H9 (cell line): ENCODE measurements at regions not wholly inside any gene's neighbourhood (a gene's known extent, or its start where the extent isn't known, plus 50 kb on each side); places are given as distances from the start of the nearest gene placed in this dataset.

ENCODE experiments used
- DNase-seq: peaks from one replicate; pipeline ENCODE4 v3.0.0-alpha.2; 2017
- H2AFZ ChIP-seq: one replicate; pipeline ENCODE4 v1.6.1; 2013; ENCODE audit warnings: mild to moderate bottlenecking, low read length, control low read depth, moderate library complexity
- H2AK5ac ChIP-seq: 2 replicates; pipeline ENCODE4 v1.6.1; 2013; ENCODE audit warnings: low read length, control low read depth, mixed read lengths; ENCODE audit not compliant: insufficient read length
- H2BK120ac ChIP-seq: one replicate; pipeline ENCODE4 v1.6.1; 2013; ENCODE audit warnings: low read depth, mild to moderate bottlenecking, low read length, control low read depth, inconsistent platforms; ENCODE audit not compliant: poor library complexity, severe bottlenecking
- H2BK12ac ChIP-seq: 2 replicates; pipeline ENCODE4 v1.6.1; 2013; ENCODE audit warnings: low read length, control low read depth, mixed read lengths, low read depth; ENCODE audit not compliant: insufficient read length
- H2BK15ac ChIP-seq: 2 replicates; pipeline ENCODE4 v1.6.1; 2013; ENCODE audit warnings: low read depth, low read length, control low read depth
- H2BK20ac ChIP-seq: one replicate; pipeline ENCODE4 v1.6.1; 2013; ENCODE audit warnings: low read depth, mild to moderate bottlenecking, low read length, control low read depth, inconsistent platforms; ENCODE audit not compliant: poor library complexity, severe bottlenecking
- H2BK5ac ChIP-seq: 2 replicates; pipeline ENCODE4 v1.6.1; 2013; ENCODE audit warnings: low read length, control low read depth, mixed read lengths; ENCODE audit not compliant: insufficient read length
- H3K14ac ChIP-seq: 2 replicates; pipeline ENCODE4 v1.6.1; 2013; ENCODE audit warnings: low read length, control low read depth; ENCODE audit not compliant: insufficient read depth
- H3K18ac ChIP-seq: 2 replicates; pipeline ENCODE4 v1.6.1; 2013; ENCODE audit warnings: low read depth, mild to moderate bottlenecking, mixed read lengths, low read length, control low read depth; ENCODE audit not compliant: insufficient read length
- H3K23ac ChIP-seq: 2 replicates; pipeline ENCODE4 v1.6.1; 2013; ENCODE audit warnings: low read length, control low read depth, mixed read lengths, low read depth; ENCODE audit not compliant: insufficient read length
- H3K23me2 ChIP-seq: 2 replicates; pipeline ENCODE4 v1.6.1; 2013; ENCODE audit warnings: low read depth, mild to moderate bottlenecking, mixed read lengths, low read length, control low read depth; ENCODE audit not compliant: insufficient read length, poor library complexity, severe bottlenecking
- H3K27ac ChIP-seq: 2 replicates; pipeline ENCODE4 v1.5.1; 2013; ENCODE audit warnings: low read length, control low read depth, mixed read lengths, low read depth; ENCODE audit not compliant: insufficient read length
- H3K27me3 ChIP-seq: 2 replicates; pipeline ENCODE4 v1.6.1; 2013; ENCODE audit warnings: low read length, control low read depth, inconsistent platforms; ENCODE audit not compliant: insufficient read depth
- H3K4ac ChIP-seq: 2 replicates; pipeline ENCODE4 v1.6.1; 2013; ENCODE audit warnings: low read depth, mild to moderate bottlenecking, control low read depth, inconsistent platforms, low read length, moderate library complexity
- H3K4me1 ChIP-seq: 2 replicates; pipeline ENCODE4 v1.6.1; 2013; ENCODE audit warnings: low read length, control low read depth, inconsistent platforms; ENCODE audit not compliant: insufficient read depth
- H3K4me2 ChIP-seq: 2 replicates; pipeline ENCODE4 v1.6.1; 2013; ENCODE audit warnings: low read length, control low read depth, mixed read lengths; ENCODE audit not compliant: insufficient read length, insufficient read depth
- H3K56ac ChIP-seq: 2 replicates; pipeline ENCODE4 v1.6.1; 2013; ENCODE audit warnings: low read depth, mild to moderate bottlenecking, mixed read lengths, low read length, control low read depth; ENCODE audit not compliant: insufficient read length
- H3K79me1 ChIP-seq: 2 replicates; pipeline ENCODE4 v1.6.1; 2013; ENCODE audit warnings: low read depth, mild to moderate bottlenecking, moderate library complexity, low read length, control low read depth, inconsistent platforms; ENCODE audit not compliant: insufficient read depth, poor library complexity, severe bottlenecking
- H3K79me2 ChIP-seq: 2 replicates; pipeline ENCODE4 v1.6.1; 2013; ENCODE audit warnings: low read length, control low read depth, inconsistent platforms; ENCODE audit not compliant: insufficient read depth
- H3K9ac ChIP-seq: 2 replicates; pipeline ENCODE4 v1.6.1; 2013; ENCODE audit warnings: low read length, control low read depth, mixed read lengths; ENCODE audit not compliant: insufficient read length; ENCODE audit errors: extremely low read depth
- H3K9me3 ChIP-seq: one replicate; pipeline ENCODE4 v1.6.1; 2013; ENCODE audit warnings: low read depth, low read length, inconsistent platforms; ENCODE audit not compliant: control insufficient read depth
- H3T11ph ChIP-seq: one replicate; pipeline ENCODE4 v1.6.1; 2013; ENCODE audit warnings: mild to moderate bottlenecking, low read length, control low read depth, inconsistent platforms
- H4K20me1 ChIP-seq: one replicate; pipeline ENCODE4 v1.6.1; 2013; ENCODE audit not compliant: control insufficient read depth, insufficient read length, insufficient read depth
- H4K5ac ChIP-seq: 2 replicates; pipeline ENCODE4 v1.6.1; 2013; ENCODE audit warnings: low read depth, mild to moderate bottlenecking, mixed read lengths, low read length, control low read depth; ENCODE audit not compliant: insufficient read length
- H4K8ac ChIP-seq: replicated peaks from 2 replicates; pipeline ENCODE4 v1.6.1; 2013; ENCODE audit warnings: low read length, control low read depth, mixed read lengths, low read depth; ENCODE audit not compliant: insufficient read length
- H4K91ac ChIP-seq: 2 replicates; pipeline ENCODE4 v1.6.1; 2013; ENCODE audit warnings: low read depth, mild to moderate bottlenecking, moderate library complexity, mixed read lengths, low read length, control low read depth; ENCODE audit not compliant: insufficient read length
- H3K27ac Mint-ChIP-seq, 3 experiments: 2 replicates in 2 of 3; 3 replicates in 1 of 3; pipeline ENCODE4 v1.8.0; 2020 to 2021; ENCODE audit warnings: mixed read lengths in 3 of 3, mild to moderate bottlenecking in 1 of 3, moderate library complexity in 1 of 3
- H3K27me3 Mint-ChIP-seq: 2 replicates; pipeline ENCODE4 v1.8.0; 2021; ENCODE audit warnings: low read depth, mild to moderate bottlenecking, moderate library complexity, mixed read lengths
- H3K36me3 Mint-ChIP-seq, 3 experiments: 2 replicates in 2 of 3; 3 replicates in 1 of 3; pipeline ENCODE4 v1.8.0; 2020 to 2021; ENCODE audit warnings: low read depth in 3 of 3, mixed read lengths in 3 of 3; ENCODE audit not compliant: insufficient read depth in 1 of 3
- H3K4me1 Mint-ChIP-seq, 2 experiments: 2 replicates each; pipeline ENCODE4 v1.8.0; 2020; ENCODE audit warnings: mixed read lengths in 2 of 2
- H3K4me3 Mint-ChIP-seq, 2 experiments: 2 replicates in 1 of 2; 3 replicates in 1 of 2; pipeline ENCODE4 v1.8.0; 2020 to 2021; ENCODE audit warnings: mild to moderate bottlenecking in 2 of 2, mixed read lengths in 2 of 2, moderate library complexity in 1 of 2
- H3K9me3 Mint-ChIP-seq, 2 experiments: 2 replicates in 1 of 2; 3 replicates in 1 of 2; pipeline ENCODE4 v1.8.0; 2020; ENCODE audit warnings: mild to moderate bottlenecking in 2 of 2, mixed read lengths in 2 of 2, moderate library complexity in 1 of 2
- WGBS: extraction: QIAGEN DNeasy Blood & Tissue Kit; methylation state at CpG from one replicate; pipeline ENCODE4 v1.1.7; 2013; ENCODE audit warnings: missing lambda C conversion rate, low lambda C conversion rate, mixed read lengths; ENCODE audit not compliant: insufficient read length; ENCODE audit errors: extremely low coverage; 5-methylcytosine and 5-hydroxymethylcytosine counted together
- TF ChIP-seq, protein P1 (sequence below): fragments of 200-600 bp; sonication (generic); conservative IDR thresholded peaks from 3 replicates; pipeline ENCODE4 v1.8.0; 2021; ENCODE audit warnings: antibody characterized with exemption, mild to moderate bottlenecking

DNA sequence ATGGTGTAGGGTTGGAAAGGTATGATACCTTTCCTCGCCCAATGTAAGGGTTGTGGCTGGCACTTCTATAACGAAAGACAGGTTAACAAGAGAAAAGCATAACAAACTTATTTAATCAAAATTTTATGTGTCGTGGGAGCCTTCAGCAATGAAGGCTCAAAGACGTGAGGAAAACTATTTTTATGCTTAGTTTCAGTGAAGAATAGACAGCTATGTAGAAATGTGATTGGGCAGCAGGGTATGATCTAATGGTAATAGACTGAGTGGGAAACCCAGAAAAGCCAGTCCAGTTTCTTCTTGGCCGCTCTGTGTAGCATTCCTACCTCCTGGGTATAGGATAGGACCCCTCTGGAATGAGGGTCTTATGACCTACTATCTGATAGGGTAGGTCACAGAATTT is 464.7 kb downstream of the ADGRL2 start:
- no peaks in the 10 kb centered on the region for H3K9me3 Mint-ChIP-seq
- no peak overlapping the region for H2BK120ac ChIP-seq
- WGBS = no CpG with 5 or more reads among the region's 5 CpGs
- no peak overlapping the region for H3K9ac ChIP-seq
- H3K27ac Mint-ChIP-seq = no peak overlapping the region
- no peak overlapping the region for H4K8ac ChIP-seq
- H3K23me2 ChIP-seq = no peaks in the 10 kb centered on the region
- no peak overlapping the region for H3K4me3 Mint-ChIP-seq
- no peak overlapping the region for H3K18ac ChIP-seq
- no peaks in the 10 kb centered on the region for H3K27me3 Mint-ChIP-seq
- no peaks in the 10 kb centered on the region for H4K20me1 ChIP-seq
- no peaks in the 10 kb centered on the region for H3K36me3 Mint-ChIP-seq
- no peak overlapping the region for H3T11ph ChIP-seq
- no peak overlapping the region for H2BK15ac ChIP-seq
- TF ChIP-seq, protein P1, sequence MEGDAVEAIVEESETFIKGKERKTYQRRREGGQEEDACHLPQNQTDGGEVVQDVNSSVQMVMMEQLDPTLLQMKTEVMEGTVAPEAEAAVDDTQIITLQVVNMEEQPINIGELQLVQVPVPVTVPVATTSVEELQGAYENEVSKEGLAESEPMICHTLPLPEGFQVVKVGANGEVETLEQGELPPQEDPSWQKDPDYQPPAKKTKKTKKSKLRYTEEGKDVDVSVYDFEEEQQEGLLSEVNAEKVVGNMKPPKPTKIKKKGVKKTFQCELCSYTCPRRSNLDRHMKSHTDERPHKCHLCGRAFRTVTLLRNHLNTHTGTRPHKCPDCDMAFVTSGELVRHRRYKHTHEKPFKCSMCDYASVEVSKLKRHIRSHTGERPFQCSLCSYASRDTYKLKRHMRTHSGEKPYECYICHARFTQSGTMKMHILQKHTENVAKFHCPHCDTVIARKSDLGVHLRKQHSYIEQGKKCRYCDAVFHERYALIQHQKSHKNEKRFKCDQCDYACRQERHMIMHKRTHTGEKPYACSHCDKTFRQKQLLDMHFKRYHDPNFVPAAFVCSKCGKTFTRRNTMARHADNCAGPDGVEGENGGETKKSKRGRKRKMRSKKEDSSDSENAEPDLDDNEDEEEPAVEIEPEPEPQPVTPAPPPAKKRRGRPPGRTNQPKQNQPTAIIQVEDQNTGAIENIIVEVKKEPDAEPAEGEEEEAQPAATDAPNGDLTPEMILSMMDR = no peak
- no peak overlapping the region for H2AK5ac ChIP-seq
- H3K4me2 ChIP-seq = no peak overlapping the region
- no peak overlapping the region for H2AFZ ChIP-seq
- H3K79me2 ChIP-seq = no peaks in the 10 kb centered on the region
- no peaks in the 10 kb centered on the region for H3K9me3 ChIP-seq
- no peak overlapping the region for H2BK5ac ChIP-seq
- H2BK12ac ChIP-seq = no peak overlapping the region
- DNase-seq = no peak
- no peak overlapping the region for H3K23ac ChIP-seq
- H3K14ac ChIP-seq = no peak overlapping the region
- H3K56ac ChIP-seq = no peak overlapping the region
- peaks cover 4 to 5% of the 10 kb centered on the region in 2 experiments; a peak in 2 of 4 replicates for H3K4me1 Mint-ChIP-seq
- H3K79me1 ChIP-seq = no peaks in the 10 kb centered on the region
- H2BK20ac ChIP-seq = no peak overlapping the region
- H4K91ac ChIP-seq = no peak overlapping the region
- H3K27ac ChIP-seq = no peak overlapping the region
- H3K4ac ChIP-seq = no peak overlapping the region
- H3K4me1 ChIP-seq = no peaks in the 10 kb centered on the region
- H3K27me3 ChIP-seq = no peaks in the 10 kb centered on the region
- no peak overlapping the region for H4K5ac ChIP-seq
